Kidney (tissue), 13 donors: ENCODE measurements at regions not wholly inside any gene's neighbourhood (a gene's known extent, or its start where the extent isn't known, plus 50 kb on each side); places are given as distances from the start of the nearest gene placed in this dataset.

Source experiments
- DNase-seq, 5 donors: peaks; one replicate each; pipeline ENCODE4 v3.0.0-alpha.2; 2013 to 2020
- FAIRE-seq: peaks from 2 replicates; lab custom pipeline; 2012; peaks lifted over from hg19 to GRCh38; lab: Jason Lieb, UNC
- H3K27ac ChIP-seq, 2 donors: one replicate each; pipeline ENCODE4 v1.7.0; 2013; ENCODE audit warnings: low read depth in 2 of 2, low read length in 2 of 2, inconsistent platforms in 1 of 2
- H3K27me3 ChIP-seq: one replicate; pipeline ENCODE4 v1.7.1; 2013; ENCODE audit warnings: low read length, inconsistent platforms; ENCODE audit not compliant: control insufficient read depth, insufficient read depth
- H3K36me3 ChIP-seq, 3 donors: one replicate each; pipeline versions ENCODE4 v1.7.0 to v1.7.1; 2013; ENCODE audit warnings: low read length in 3 of 3, control low read depth in 1 of 3, inconsistent platforms in 1 of 3; ENCODE audit not compliant: insufficient read depth in 3 of 3, control insufficient read depth in 2 of 3
- H3K4me1 ChIP-seq, 3 donors: one replicate each; pipeline versions ENCODE4 v1.7.0 to v1.7.1; 2013; ENCODE audit warnings: low read length in 3 of 3, inconsistent platforms in 1 of 3, low read depth in 1 of 3; ENCODE audit not compliant: control insufficient read depth in 2 of 3, insufficient read depth in 2 of 3
- H3K4me3 ChIP-seq, 3 donors: one replicate each; pipeline versions ENCODE4 v1.7.0 to v1.8.1; 2013; ENCODE audit warnings: low read length in 3 of 3, control low read depth in 1 of 3, inconsistent platforms in 1 of 3
- H3K9ac ChIP-seq, 3 donors: one replicate each; pipeline versions ENCODE4 v1.7.0 to v1.7.1; 2013; ENCODE audit warnings: low read length in 3 of 3, control low read depth in 1 of 3, inconsistent platforms in 1 of 3
- H3K9me3 ChIP-seq, 3 donors: one replicate each; pipeline versions ENCODE4 v1.7.0 to v1.7.1; 2013; ENCODE audit warnings: low read length in 3 of 3, control low read depth in 1 of 3, inconsistent platforms in 1 of 3; ENCODE audit not compliant: control insufficient read depth in 2 of 3, insufficient read depth in 1 of 3
- CTCF ChIP-seq: IDR thresholded peaks from 3 replicates; pipeline ENCODE4 v1.5.1; 2012; ENCODE audit warnings: mild to moderate bottlenecking, moderate library complexity, borderline replicate concordance; ENCODE audit not compliant: insufficient read depth; ENCODE audit errors: extremely low read depth
- intact Hi-C: fragments of 100-400 bp; cut with DNase I; formaldehyde crosslinking; loops from one replicate; pipeline ENCODE4 v1.11.1; 2022
- donor health status: control.
- donor health status: control.
- donor health status: control.
- donor health status: control.
- donor health status: control.
- donor health status: DM: yes; HTN: yes; CAD: no.
- donor health status: Normal renal cell carcinoma (clear cell type).

- no peak for FAIRE-seq
- no peaks in the 10 kb centered on the region for H3K27me3 ChIP-seq
- H3K4me3 ChIP-seq = no peak overlapping the region
- no peak overlapping the region for H3K9ac ChIP-seq
- TF ChIP-seq CTCF = no peak
- H3K4me1 ChIP-seq = no peaks in the 10 kb centered on the region
- no peak overlapping the region for H3K27ac ChIP-seq
- no peaks in the 10 kb centered on the region for H3K36me3 ChIP-seq
- no peaks in the 10 kb centered on the region for H3K9me3 ChIP-seq
- intact Hi-C loops = no loop called here
- DNase-seq = no peak
Measured at GRCh38 chr11:107157809-107158187, 139.5 kb upstream of the GUCY1A2 start.

GRCh38 chr11:107157146-107157808 is 139.0 kb upstream of the GUCY1A2 start:
- H3K4me3 ChIP-seq = no peak overlapping the region
- no peaks in the 10 kb centered on the region for H3K36me3 ChIP-seq
- no peak for TF ChIP-seq CTCF
- FAIRE-seq (no peak), DNase-seq (no peak)
- H3K4me1 ChIP-seq = no peaks in the 10 kb centered on the region
- H3K9me3 ChIP-seq = no peaks in the 10 kb centered on the region
- H3K27me3 ChIP-seq = no peaks in the 10 kb centered on the region
- H3K9ac ChIP-seq = no peak overlapping the region
- intact Hi-C loops = no loop called here
- H3K27ac ChIP-seq = no peak overlapping the region

- Histone ChIP-seq H3K4me3 (no peak overlapping the region), H3K27me3 (no peaks in the 10 kb centered on the region), H3K9me3 (peaks cover 0 to 3% (median 0%) of the 10 kb centered on the region in 3 donors), H3K4me1 (no peaks in the 10 kb centered on the region), H3K36me3 (no peaks in the 10 kb centered on the region), H3K9ac (no peak overlapping the region), H3K27ac (no peak overlapping the region)
- TF ChIP-seq CTCF = no peak
- DNase-seq = no peak
- FAIRE-seq = no peak
- intact Hi-C loops = no loop called here
Measured at GRCh38 chr11:107151579-107151978, 133.3 kb upstream of the GUCY1A2 start.

GRCh38 chr11:107151158-107151557 is 132.9 kb upstream of the GUCY1A2 start:
- DNase-seq = no peak
- Histone ChIP-seq H3K27ac (no peak overlapping the region), H3K4me3 (no peak overlapping the region), H3K9me3 (peaks cover 0 to 3% (median 0%) of the 10 kb centered on the region in 3 donors), H3K36me3 (no peaks in the 10 kb centered on the region), H3K4me1 (no peaks in the 10 kb centered on the region), H3K27me3 (no peaks in the 10 kb centered on the region), H3K9ac (no peak overlapping the region)
- intact Hi-C loops = no loop called here
- TF ChIP-seq CTCF = no peak
- no peak for FAIRE-seq
